Muscle of leg (tissue), 3 donors: ENCODE measurements at regions not wholly inside any gene's neighbourhood (a gene's known extent, or its start where the extent isn't known, plus 50 kb on each side); places are given as distances from the start of the nearest gene placed in this dataset.
"Not testable (repeated sequence)": the region's sequence is repeated elsewhere in the genome, so short reads cannot be mapped to it uniquely, and the experiment has no call there.

Experiments used
- DNase-seq: peaks from one replicate; pipeline ENCODE4 v3.0.0; 2013
- H3K27ac ChIP-seq: one replicate; pipeline ENCODE4 v1.5.1; 2013; ENCODE audit warnings: mild to moderate bottlenecking, low read length, control low read depth
- H3K27me3 ChIP-seq: one replicate; pipeline ENCODE4 v1.6.1; 2013; ENCODE audit warnings: low read length; ENCODE audit not compliant: control insufficient read depth, insufficient read depth
- H3K36me3 ChIP-seq: one replicate; pipeline ENCODE4 v1.6.1; 2013; ENCODE audit warnings: low read length; ENCODE audit not compliant: control insufficient read depth, insufficient read depth
- H3K4me1 ChIP-seq: one replicate; pipeline ENCODE4 v1.6.1; 2013; ENCODE audit warnings: low read length; ENCODE audit not compliant: control insufficient read depth, insufficient read depth
- H3K4me3 ChIP-seq: one replicate; pipeline ENCODE4 v1.5.1; 2013; ENCODE audit warnings: low read length, control low read depth
- H3K9me3 ChIP-seq: replicated peaks from 2 replicates; pipeline ENCODE4 v1.6.1; 2013; ENCODE audit warnings: low read depth, low read length; ENCODE audit not compliant: control insufficient read depth
- WGBS: methylation state at CpG from one replicate; pipeline ENCODE4 v1.1.5; 2013; ENCODE audit warnings: missing lambda C conversion rate; ENCODE audit not compliant: insufficient coverage; 5-methylcytosine and 5-hydroxymethylcytosine counted together

- H3K27me3 ChIP-seq = no peaks in the 10 kb centered on the region
- H3K4me3 ChIP-seq = no peak overlapping the region
- no peak for DNase-seq
- WGBS = 67% methylated on average over 4 of the region's 5 CpGs
- no peak overlapping the region for H3K27ac ChIP-seq
- H3K9me3 ChIP-seq = no peaks in the 10 kb centered on the region
- no peaks in the 10 kb centered on the region for H3K36me3 ChIP-seq
- H3K4me1 ChIP-seq = no peaks in the 10 kb centered on the region
Measured at GRCh38 chrX:28223469-28223868, 242.2 kb upstream of the DCAF8L1 start.

GRCh38 chrX:28205905-28206304 lies 224.7 kb upstream of the DCAF8L1 start:
- Histone ChIP-seq H3K4me3 (no peak overlapping the region), H3K9me3 (no peaks in the 10 kb centered on the region), H3K4me1 (no peaks in the 10 kb centered on the region), H3K27ac (no peak overlapping the region), H3K27me3 (no peaks in the 10 kb centered on the region), H3K36me3 (no peaks in the 10 kb centered on the region)
- WGBS = 56% methylated on average over 2 of the region's 2 CpGs
- DNase-seq = no peak

GRCh38 chrX:28205126-28205525 lies 223.9 kb upstream of the DCAF8L1 start:
- Histone ChIP-seq H3K36me3 (no peaks in the 10 kb centered on the region), H3K9me3 (no peaks in the 10 kb centered on the region), H3K4me1 (no peaks in the 10 kb centered on the region), H3K4me3 (no peak overlapping the region), H3K27ac (no peak overlapping the region), H3K27me3 (no peaks in the 10 kb centered on the region)
- no peak for DNase-seq

- Histone ChIP-seq H3K36me3 (no peaks in the 10 kb centered on the region), H3K4me1 (no peaks in the 10 kb centered on the region), H3K27me3 (no peaks in the 10 kb centered on the region), H3K4me3 (no peak overlapping the region), H3K27ac (no peak overlapping the region), H3K9me3 (no peaks in the 10 kb centered on the region)
- no CpG with 5 or more reads among the region's 1 CpG for WGBS
- DNase-seq = no peak
Measured at GRCh38 chrX:28189011-28189410, 207.8 kb upstream of the DCAF8L1 start.

- DNase-seq = no peak
- H3K4me3 ChIP-seq = no peak overlapping the region
- H3K9me3 ChIP-seq = no peaks in the 10 kb centered on the region
- H3K27ac ChIP-seq = no peak overlapping the region
- H3K27me3 ChIP-seq = no peaks in the 10 kb centered on the region
- no CpG with 5 or more reads among the region's 1 CpG for WGBS
- no peaks in the 10 kb centered on the region for H3K36me3 ChIP-seq
- no peaks in the 10 kb centered on the region for H3K4me1 ChIP-seq
Measured at GRCh38 chrX:28188526-28188925, 207.3 kb upstream of the DCAF8L1 start.

GRCh38 chrX:28180096-28180495 lies 198.8 kb upstream of the DCAF8L1 start:
- H3K4me1 ChIP-seq = no peaks in the 10 kb centered on the region
- H3K27ac ChIP-seq = no peak overlapping the region
- no CpG with 5 or more reads among the region's 2 CpGs for WGBS
- DNase-seq = peak; percentile 67
- H3K4me3 ChIP-seq = no peak overlapping the region
- H3K36me3 ChIP-seq = no peaks in the 10 kb centered on the region
- no peaks in the 10 kb centered on the region for H3K9me3 ChIP-seq
- no peaks in the 10 kb centered on the region for H3K27me3 ChIP-seq

GRCh38 chrX:28178206-28178605 lies 197.0 kb upstream of the DCAF8L1 start:
- H3K27me3 ChIP-seq = no peaks in the 10 kb centered on the region
- 88% methylated on average over 1 of the region's 1 CpG for WGBS
- no peak overlapping the region for H3K27ac ChIP-seq
- H3K9me3 ChIP-seq = no peaks in the 10 kb centered on the region
- no peaks in the 10 kb centered on the region for H3K4me1 ChIP-seq
- no peaks in the 10 kb centered on the region for H3K36me3 ChIP-seq
- no peak for DNase-seq
- no peak overlapping the region for H3K4me3 ChIP-seq

- no peak overlapping the region for H3K27ac ChIP-seq
Measured at GRCh38 chrX:28177202-28177601, 196.0 kb upstream of the DCAF8L1 start.

GRCh38 chrX:28170713-28171112 lies 189.5 kb upstream of the DCAF8L1 start:
- no peaks in the 10 kb centered on the region for H3K4me1 ChIP-seq
- no peaks in the 10 kb centered on the region for H3K36me3 ChIP-seq
- no peak for DNase-seq
- H3K27me3 ChIP-seq = no peaks in the 10 kb centered on the region
- H3K9me3 ChIP-seq = no peaks in the 10 kb centered on the region
- H3K27ac ChIP-seq = no peak overlapping the region
- no peak overlapping the region for H3K4me3 ChIP-seq
- 71% methylated on average over 1 of the region's 2 CpGs for WGBS

More at GRCh38 chrX:28177202-28177601, 196.0 kb upstream of the DCAF8L1 start:
- no peaks in the 10 kb centered on the region for H3K9me3 ChIP-seq
- no peaks in the 10 kb centered on the region for H3K27me3 ChIP-seq
- no peaks in the 10 kb centered on the region for H3K4me1 ChIP-seq
- H3K4me3 ChIP-seq = no peak overlapping the region
- DNase-seq = no peak
- WGBS = 30% methylated on average over 4 of the region's 4 CpGs
- no peaks in the 10 kb centered on the region for H3K36me3 ChIP-seq

- 66% methylated on average over 7 of the region's 9 CpGs for WGBS
- DNase-seq = no peak
- H3K4me1 ChIP-seq = no peaks in the 10 kb centered on the region
- H3K4me3 ChIP-seq = no peak overlapping the region
- no peaks in the 10 kb centered on the region for H3K9me3 ChIP-seq
- H3K27ac ChIP-seq = no peak overlapping the region
- no peaks in the 10 kb centered on the region for H3K27me3 ChIP-seq
- no peaks in the 10 kb centered on the region for H3K36me3 ChIP-seq
Measured at GRCh38 chrX:28158019-28158777, 176.9 kb upstream of the DCAF8L1 start.

GRCh38 chrX:28152263-28152662 lies 171.0 kb upstream of the DCAF8L1 start:
- not testable (repeated sequence) for H3K9me3 ChIP-seq, H3K36me3 ChIP-seq, H3K4me3 ChIP-seq, H3K27ac ChIP-seq, DNase-seq, H3K4me1 ChIP-seq, H3K27me3 ChIP-seq
- 87% methylated on average over 7 of the region's 9 CpGs for WGBS
